GM18867 (cell line): ENCODE measurements at regions not wholly inside any gene's neighbourhood (a gene's known extent, or its start where the extent isn't known, plus 50 kb on each side); places are given as distances from the start of the nearest gene placed in this dataset.
"Not testable (repeated sequence)": the region's sequence is repeated elsewhere in the genome, so short reads cannot be mapped to it uniquely, and the experiment has no call there.

ENCODE experiments used
- ATAC-seq: cut with Tn5 transposase; IDR thresholded peaks from one replicate; pipeline ENCODE4 v1.9.1; 2021; ENCODE audit warnings: mild to moderate bottlenecking, moderate library complexity; ENCODE audit not compliant: unreplicated experiment

GRCh38 chr4:115287426-115287825 is 174.0 kb upstream of the NDST4 start:
- ATAC-seq: no peak

GRCh38 chr4:115279330-115279729 is 165.9 kb upstream of the NDST4 start:
- ATAC-seq: no peak

- no peak for ATAC-seq
Measured at GRCh38 chr4:115278830-115279229, 165.4 kb upstream of the NDST4 start.

GRCh38 chr4:115275615-115276014 is 162.2 kb upstream of the NDST4 start:
- ATAC-seq: no peak

- ATAC-seq: peak; percentile 69
Measured at GRCh38 chr4:115274545-115274944, 161.1 kb upstream of the NDST4 start.

- ATAC-seq: no peak
Measured at GRCh38 chr4:115272594-115272993, 159.2 kb upstream of the NDST4 start.

- ATAC-seq: peak; percentile 46
Measured at GRCh38 chr4:115272185-115272584, 158.8 kb upstream of the NDST4 start.

- ATAC-seq: no peak
Measured at GRCh38 chr4:115260195-115260594, 146.8 kb upstream of the NDST4 start.

GRCh38 chr4:115259642-115260041 is 146.2 kb upstream of the NDST4 start:
- ATAC-seq: no peak

GRCh38 chr4:115249808-115250207 is 136.4 kb upstream of the NDST4 start:
- no peak for ATAC-seq

- ATAC-seq: no peak
Measured at GRCh38 chr4:115234405-115235093, 121.1 kb upstream of the NDST4 start.

GRCh38 chr4:115233600-115233999 is 120.2 kb upstream of the NDST4 start:
- ATAC-seq: no peak

GRCh38 chr4:115229873-115230272 is 116.5 kb upstream of the NDST4 start:
- ATAC-seq: no peak

- no peak for ATAC-seq
Measured at GRCh38 chr4:115228851-115229250, 115.4 kb upstream of the NDST4 start.

GRCh38 chr4:115222061-115222460 is 108.6 kb upstream of the NDST4 start:
- no peak for ATAC-seq

GRCh38 chr4:115219862-115220261 is 106.4 kb upstream of the NDST4 start:
- no peak for ATAC-seq

GRCh38 chr4:115219315-115219860 is 106.0 kb upstream of the NDST4 start:
- ATAC-seq: no peak

GRCh38 chr4:115215935-115216334 is 102.5 kb upstream of the NDST4 start:
- no peak for ATAC-seq

GRCh38 chr4:115213716-115214115 is 100.3 kb upstream of the NDST4 start:
- no peak for ATAC-seq

GRCh38 chr4:115201042-115201330 is 87.6 kb upstream of the NDST4 start:
- ATAC-seq: no peak

GRCh38 chr4:115200201-115201041 is 87.0 kb upstream of the NDST4 start:
- not testable (repeated sequence) for ATAC-seq

GRCh38 chr4:115194612-115195011 is 81.2 kb upstream of the NDST4 start:
- ATAC-seq: not testable (repeated sequence)
